ENCODE measurements at regions not wholly inside any gene's neighbourhood (a gene's known extent, or its start where the extent isn't known, plus 50 kb on each side); places are given as distances from the start of the nearest gene placed in this dataset.

GRCh38 chr7:42834676-42835075 lies 77.2 kb downstream of the C7orf25 start:
- H3K9me2 ChIP-seq (ENCODE audit: insufficient read depth): no peaks in the 10 kb centered on the region
- H3K4me2 ChIP-seq (ENCODE audit: low read length): no peak overlapping the region
- no peaks in the 10 kb centered on the region for H3K79me2 ChIP-seq (ENCODE audit: insufficient read depth, low read length)
- no peak overlapping the region for H3K27ac ChIP-seq (ENCODE audit: low read depth, low read length)
- POLR2A ChIA-PET: no interaction called here
- DNase-seq (ENCODE audit: low read depth, low spot score): no peak
- H3K9ac ChIP-seq (ENCODE audit: low read length): no peak overlapping the region
- intact Hi-C loops (cut with micrococcal nuclease): loop anchor here (10.0 kb wide), 1 partner anchor 820 kb away; no protein-coding TSS in a partner anchor
- RAD21 ChIA-PET (ENCODE audit: low non-redundant PET in 1 of 2, low total read pairs in 2 of 2, uncharacterized antibody in 2 of 2, unreplicated experiment in 2 of 2): no interaction called here
- ATAC-seq: no peak
- no peaks in the 10 kb centered on the region for H3K36me3 ChIP-seq (ENCODE audit: control insufficient read depth in 1 of 2, insufficient read depth in 2 of 2, low read length in 2 of 2)
- no TSS peak for BruUV-seq (replicated peaks)
- H3K4me1 ChIP-seq (ENCODE audit: control insufficient read depth in 1 of 2, insufficient read depth in 2 of 2, low read length in 2 of 2): no peaks in the 10 kb centered on the region
- peaks cover 42% of the 10 kb centered on the region for H3K27me3 ChIP-seq (ENCODE audit: insufficient read depth, low read length)
- no peak overlapping the region for H3K4me3 ChIP-seq (replicated peaks in 1 of 2; ENCODE audit: low read depth in 1 of 2, low read length in 2 of 2)
- no peak overlapping the region for H2AFZ ChIP-seq (ENCODE audit: low read depth, low read length, poor library complexity, severe bottlenecking)
- H4K20me1 ChIP-seq (ENCODE audit: insufficient read depth): no peaks in the 10 kb centered on the region
- CTCF ChIA-PET: interaction anchor here (1.5 kb wide), 1 partner anchor 894 kb away, joined by 4 read pairs; no protein-coding TSS in a partner anchor
- TF ChIP-seq ELF1 (IDR thresholded peaks at IDR 0.05; ENCODE audit: borderline replicate concordance, low read depth) (no peak), ZNF274 (IDR thresholded peaks at IDR 0.05; ENCODE audit: low read depth, low read length) (no peak), TCF7L2 (IDR thresholded peaks at IDR 0.05; ENCODE audit: borderline replicate concordance, extremely low read depth, insufficient read depth, insufficient read length) (no peak), CEBPB (IDR thresholded peaks at IDR 0.05; ENCODE audit: low read depth) (no peak), FOSL1 (IDR thresholded peaks at IDR 0.05; ENCODE audit: low read depth) (no peak)
- H3K9me3 ChIP-seq (ENCODE audit: control insufficient read depth in 1 of 2, insufficient read depth in 1 of 2, low read depth in 1 of 2, low read length in 2 of 2): no peaks in the 10 kb centered on the region

GRCh38 chr7:42833411-42833810 lies 78.5 kb downstream of the C7orf25 start:
- Histone ChIP-seq H4K20me1 (ENCODE audit: insufficient read depth) (no peaks in the 10 kb centered on the region), H3K27me3 (ENCODE audit: insufficient read depth, low read length) (peaks cover 53% of the 10 kb centered on the region), H2AFZ (ENCODE audit: low read depth, low read length, poor library complexity, severe bottlenecking) (no peak overlapping the region), H3K79me2 (ENCODE audit: insufficient read depth, low read length) (no peaks in the 10 kb centered on the region), H3K9ac (ENCODE audit: low read length) (no peak overlapping the region), H3K4me3 (replicated peaks in 1 of 2; ENCODE audit: low read depth in 1 of 2, low read length in 2 of 2) (no peak overlapping the region), H3K4me2 (ENCODE audit: low read length) (no peak overlapping the region), H3K9me2 (ENCODE audit: insufficient read depth) (no peaks in the 10 kb centered on the region), H3K27ac (ENCODE audit: low read depth, low read length) (no peak overlapping the region), H3K36me3 (ENCODE audit: control insufficient read depth in 1 of 2, insufficient read depth in 2 of 2, low read length in 2 of 2) (no peaks in the 10 kb centered on the region), H3K4me1 (ENCODE audit: control insufficient read depth in 1 of 2, insufficient read depth in 2 of 2, low read length in 2 of 2) (no peaks in the 10 kb centered on the region), H3K9me3 (ENCODE audit: control insufficient read depth in 1 of 2, insufficient read depth in 1 of 2, low read depth in 1 of 2, low read length in 2 of 2) (no peaks in the 10 kb centered on the region)
- DNase-seq (ENCODE audit: low read depth, low spot score) (no peak), ATAC-seq (no peak)
- RAD21 ChIA-PET (ENCODE audit: low non-redundant PET in 1 of 2, low total read pairs in 2 of 2, uncharacterized antibody in 2 of 2, unreplicated experiment in 2 of 2): no interaction called here
- BruUV-seq (replicated peaks): no TSS peak
- intact Hi-C loops (cut with micrococcal nuclease): loop anchor here (10.0 kb wide), 1 partner anchor 819 kb away; no protein-coding TSS in a partner anchor
- CTCF ChIA-PET: no interaction called here
- TF ChIP-seq SIN3A (IDR thresholded peaks at IDR 0.05; ENCODE audit: low read depth) (no peak), CEBPB (IDR thresholded peaks at IDR 0.05; ENCODE audit: low read depth) (no peak), FOSL1 (IDR thresholded peaks at IDR 0.05; ENCODE audit: low read depth) (no peak), RAD21 (IDR thresholded peaks at IDR 0.05; ENCODE audit: low read depth) (no peak), CBX3 (IDR thresholded peaks at IDR 0.05; ENCODE audit: low read depth) (no peak), POLR2A (IDR thresholded peaks at IDR 0.05; ENCODE audit: borderline replicate concordance, extremely low read depth, insufficient read depth, insufficient read length) (no peak), ZBTB33 (IDR thresholded peaks at IDR 0.05; ENCODE audit: extremely low read depth, insufficient replicate concordance, low read length) (no peak), EZH2phosphoT487 (IDR thresholded peaks at IDR 0.05; ENCODE audit: borderline replicate concordance) (no peak), POLR2AphosphoS5 (IDR thresholded peaks at IDR 0.05; ENCODE audit: low read depth, low read length) (no peak), TCF7L2 (IDR thresholded peaks at IDR 0.05; ENCODE audit: borderline replicate concordance, extremely low read depth, insufficient read depth, insufficient read length) (no peak), EZH2 (IDR thresholded peaks at IDR 0.05) (no peak)
- POLR2A ChIA-PET: no interaction called here
